HCT116 (cell line): ENCODE measurements at regions not wholly inside any gene's neighbourhood (a gene's known extent, or its start where the extent isn't known, plus 50 kb on each side); places are given as distances from the start of the nearest gene placed in this dataset.

Experiments used
- ATAC-seq: fragments of 200-7000 bp; cut with Tn5 transposase; 2 replicates; pipeline ENCODE4 v1.9.1; 2020; ENCODE audit warnings: mild to moderate bottlenecking, moderate library complexity
- BruUV-seq: library from RNA; stranded (reverse); fragments of 400-500 nt; replicated peaks from 2 replicates; lab custom pipeline; 2021; lab: Mats Ljungman, UMichigan
- CTCF ChIA-PET: fragments of 300-600 bp; sonication (Branson Sonifier 250); formaldehyde crosslinking; loops from one replicate; lab custom pipeline; 2021; ENCODE audit warnings: antibody characterized with exemption; lab: Charles Lee
- POLR2A ChIA-PET: fragments of 300-600, 350-600 bp; sonication (Branson Sonifier 250); formaldehyde crosslinking; loops from one replicate; lab custom pipeline; 2021; ENCODE audit warnings: antibody characterized with exemption; lab: Charles Lee
- RAD21 ChIA-PET, 2 experiments: fragments of 300-600 bp; sonication (Branson Sonifier 250); formaldehyde crosslinking; loops; one replicate each; lab custom pipeline; 2023; ENCODE audit warnings: low total read pairs in 2 of 2; ENCODE audit not compliant: uncharacterized antibody in 2 of 2, unreplicated experiment in 2 of 2, low non-redundant PET in 1 of 2; lab: Charles Lee
- DNase-seq: peaks from one replicate; pipeline ENCODE4 v3.0.0-alpha.2; 2010; ENCODE audit warnings: low read depth, low spot score
- H2AFZ ChIP-seq: fragments of 200-600 bp; shearing (Covaris generic), sonication (generic); 2 replicates; pipeline ENCODE4 v1.6.1; 2017; ENCODE audit warnings: low read depth, mixed run types, mixed read lengths, antibody characterized with exemption, low read length; ENCODE audit not compliant: poor library complexity, severe bottlenecking
- H3K27ac ChIP-seq: 2 replicates; pipeline ENCODE4 v1.5.1; 2012; ENCODE audit warnings: low read depth, low read length
- H3K27me3 ChIP-seq: fragments of 200-600 bp; sonication (generic); 2 replicates; pipeline ENCODE4 v1.6.1; 2016; ENCODE audit warnings: mixed run types, low read length, mixed read lengths; ENCODE audit not compliant: insufficient read depth
- H3K36me3 ChIP-seq, 2 experiments: fragments of 200-500 bp in 1 of 2; fragments of 200-600 bp in 1 of 2; sonication (Bioruptor generic) in 1 of 2; sonication (generic) in 1 of 2; 2 replicates each; pipeline versions ENCODE4 v1.5.1 to v1.6.1; 2014 to 2016; ENCODE audit warnings: low read length in 2 of 2, inconsistent platforms in 1 of 2, mixed read lengths in 1 of 2, mixed run types in 1 of 2; ENCODE audit not compliant: insufficient read depth in 2 of 2, control insufficient read depth in 1 of 2
- H3K4me1 ChIP-seq, 2 experiments: fragments of 200-600 bp in 1 of 2; sonication (generic) in 1 of 2; 2 replicates each; pipeline versions ENCODE4 v1.5.1 to v1.6.1; 2012 to 2017; ENCODE audit warnings: low read length in 2 of 2, inconsistent platforms in 1 of 2, mild to moderate bottlenecking in 1 of 2, mixed read lengths in 1 of 2, mixed run types in 1 of 2, moderate library complexity in 1 of 2; ENCODE audit not compliant: insufficient read depth in 2 of 2, control insufficient read depth in 1 of 2
- H3K4me2 ChIP-seq: fragments of 200-600 bp; sonication (generic); 2 replicates; pipeline ENCODE4 v1.6.1; 2017; ENCODE audit warnings: mixed run types, low read length, mixed read lengths
- H3K4me3 ChIP-seq, 2 experiments: fragments of 200-600 bp in 1 of 2; sonication (generic) in 1 of 2; replicated peaks in 1 of 2; 2 replicates each; pipeline ENCODE4 v1.5.1; 2011 to 2016; ENCODE audit warnings: low read length in 2 of 2, control low read depth in 1 of 2, low read depth in 1 of 2, mild to moderate bottlenecking in 1 of 2, mixed read lengths in 1 of 2, mixed run types in 1 of 2
- H3K79me2 ChIP-seq: fragments of 200-600 bp; sonication (generic); 2 replicates; pipeline ENCODE4 v1.6.1; 2017; ENCODE audit warnings: mild to moderate bottlenecking, mixed run types, low read length, moderate library complexity, mixed read lengths; ENCODE audit not compliant: insufficient read depth
- H3K9ac ChIP-seq: fragments of 200-600 bp; sonication (generic); 2 replicates; pipeline ENCODE4 v1.6.1; 2016; ENCODE audit warnings: low read length, mixed read lengths
- H3K9me2 ChIP-seq: fragments of 200-600 bp; sonication (generic), shearing (Covaris generic); 2 replicates; pipeline ENCODE4 v1.6.1; 2017; ENCODE audit warnings: mixed run types, mild to moderate bottlenecking, moderate library complexity; ENCODE audit not compliant: insufficient read depth
- H3K9me3 ChIP-seq, 2 experiments: fragments of 200-500 bp in 1 of 2; fragments of 200-600 bp in 1 of 2; sonication (Bioruptor generic) in 1 of 2; sonication (generic) in 1 of 2; 2 replicates each; pipeline ENCODE4 v1.6.1; 2014 to 2017; ENCODE audit warnings: low read length in 2 of 2, mixed read lengths in 2 of 2, inconsistent platforms in 1 of 2, low read depth in 1 of 2, mild to moderate bottlenecking in 1 of 2, mixed run types in 1 of 2, moderate library complexity in 1 of 2; ENCODE audit not compliant: control insufficient read depth in 1 of 2, insufficient read depth in 1 of 2
- H4K20me1 ChIP-seq: fragments of 200-600 bp; sonication (generic), shearing (Covaris generic); 2 replicates; pipeline ENCODE4 v1.6.1; 2017; ENCODE audit warnings: mixed run types, mild to moderate bottlenecking, moderate library complexity; ENCODE audit not compliant: insufficient read depth
- CEBPB ChIP-seq: IDR thresholded peaks from 2 replicates; pipeline ENCODE4 v1.6.1; 2012; ENCODE audit warnings: low read depth
- EGR1 ChIP-seq: IDR thresholded peaks from 2 replicates; pipeline ENCODE4 v1.6.1; 2012; ENCODE audit warnings: low read depth
- ELF1 ChIP-seq: IDR thresholded peaks from 2 replicates; pipeline ENCODE4 v1.6.1; 2012; ENCODE audit warnings: low read depth, borderline replicate concordance
- EZH2 ChIP-seq: fragments of 200-600 bp; sonication (generic); IDR thresholded peaks from 2 replicates; pipeline ENCODE4 v1.6.1; 2017; ENCODE audit warnings: antibody characterized with exemption, mixed run types
- EZH2phosphoT487 ChIP-seq: fragments of 200-600 bp; IDR thresholded peaks from 2 replicates; pipeline ENCODE4 v1.6.1; 2018; ENCODE audit warnings: antibody characterized with exemption, borderline replicate concordance
- FOSL1 ChIP-seq: IDR thresholded peaks from 2 replicates; pipeline ENCODE4 v1.6.1; 2012; ENCODE audit warnings: low read depth
- MAX ChIP-seq: IDR thresholded peaks from 2 replicates; pipeline ENCODE4 v1.6.1; 2012
- POLR2AphosphoS5 ChIP-seq: IDR thresholded peaks from 2 replicates; pipeline ENCODE4 v1.6.1; 2011; ENCODE audit warnings: mild to moderate bottlenecking, low read depth, low read length, moderate library complexity
- SRF ChIP-seq: IDR thresholded peaks from 2 replicates; pipeline ENCODE4 v1.6.1; 2012; ENCODE audit warnings: low read depth
- TCF7L2 ChIP-seq: IDR thresholded peaks from 2 replicates; pipeline ENCODE4 v1.7.0; 2011; ENCODE audit warnings: borderline replicate concordance, inconsistent platforms; ENCODE audit not compliant: insufficient read depth, insufficient read length; ENCODE audit errors: extremely low read depth
- ZBTB33 ChIP-seq: IDR thresholded peaks from 2 replicates; pipeline ENCODE4 v1.6.1; 2011; ENCODE audit warnings: mild to moderate bottlenecking, low read length, moderate library complexity; ENCODE audit not compliant: insufficient replicate concordance; ENCODE audit errors: extremely low read depth
- ZNF274 ChIP-seq: fragments of 200-500 bp; sonication (Bioruptor generic); IDR thresholded peaks from 2 replicates; pipeline ENCODE4 v1.6.1; 2014; ENCODE audit warnings: mild to moderate bottlenecking, low read depth, low read length, inconsistent platforms
- intact Hi-C: fragments of 100-400 bp; cut with micrococcal nuclease; formaldehyde crosslinking; loops from 2 replicates; pipeline ENCODE4 v1.10.0; 2022

- no peaks in the 10 kb centered on the region for H3K9me3 ChIP-seq
- no peaks in the 10 kb centered on the region for H3K79me2 ChIP-seq
- no peaks in the 10 kb centered on the region for H3K36me3 ChIP-seq
- intact Hi-C loops = no loop called here
- H3K4me2 ChIP-seq = no peak overlapping the region
- H4K20me1 ChIP-seq = no peaks in the 10 kb centered on the region
- no peak overlapping the region for H2AFZ ChIP-seq
- ChIA-PET RAD21 (no interaction called here), POLR2A (interaction anchor here (1.3 kb wide), 1 partner anchor 60 kb away, joined by 5 read pairs; no protein-coding TSS in a partner anchor), CTCF (no interaction called here)
- no peak for DNase-seq
- no peak overlapping the region for H3K9ac ChIP-seq
- no TSS peak for BruUV-seq
- no peaks in the 10 kb centered on the region for H3K9me2 ChIP-seq
- no peak overlapping the region for H3K27ac ChIP-seq
- no peak for ATAC-seq
- no peaks in the 10 kb centered on the region for H3K27me3 ChIP-seq
- no peaks in the 10 kb centered on the region for H3K4me1 ChIP-seq
- no peak for TF ChIP-seq ZBTB33
- TF ChIP-seq ZNF274 = no peak
- TF ChIP-seq CEBPB = no peak
- TF ChIP-seq EGR1 = no peak
- no peak for TF ChIP-seq FOSL1
- TF ChIP-seq ELF1 = no peak
- no peak for TF ChIP-seq POLR2AphosphoS5
- TF ChIP-seq EZH2 = no peak
- no peak for TF ChIP-seq MAX
- TF ChIP-seq SRF = no peak
- no peak for TF ChIP-seq EZH2phosphoT487
- no peak for TF ChIP-seq TCF7L2
- TF ChIP-seq, all 23 proteins: peak for 0
- H3K4me3 ChIP-seq = no peak overlapping the region
Measured at GRCh38 chr4:138958519-138958918, 57.1 kb upstream of the NOCT start.
